ENCODE measurements at regions not wholly inside any gene's neighbourhood (a gene's known extent, or its start where the extent isn't known, plus 50 kb on each side); places are given as distances from the start of the nearest gene placed in this dataset.

GRCh38 chr7:94739180-94739579 lies 83.2 kb upstream of the SGCE start:
- TF ChIP-seq, protein P1, sequence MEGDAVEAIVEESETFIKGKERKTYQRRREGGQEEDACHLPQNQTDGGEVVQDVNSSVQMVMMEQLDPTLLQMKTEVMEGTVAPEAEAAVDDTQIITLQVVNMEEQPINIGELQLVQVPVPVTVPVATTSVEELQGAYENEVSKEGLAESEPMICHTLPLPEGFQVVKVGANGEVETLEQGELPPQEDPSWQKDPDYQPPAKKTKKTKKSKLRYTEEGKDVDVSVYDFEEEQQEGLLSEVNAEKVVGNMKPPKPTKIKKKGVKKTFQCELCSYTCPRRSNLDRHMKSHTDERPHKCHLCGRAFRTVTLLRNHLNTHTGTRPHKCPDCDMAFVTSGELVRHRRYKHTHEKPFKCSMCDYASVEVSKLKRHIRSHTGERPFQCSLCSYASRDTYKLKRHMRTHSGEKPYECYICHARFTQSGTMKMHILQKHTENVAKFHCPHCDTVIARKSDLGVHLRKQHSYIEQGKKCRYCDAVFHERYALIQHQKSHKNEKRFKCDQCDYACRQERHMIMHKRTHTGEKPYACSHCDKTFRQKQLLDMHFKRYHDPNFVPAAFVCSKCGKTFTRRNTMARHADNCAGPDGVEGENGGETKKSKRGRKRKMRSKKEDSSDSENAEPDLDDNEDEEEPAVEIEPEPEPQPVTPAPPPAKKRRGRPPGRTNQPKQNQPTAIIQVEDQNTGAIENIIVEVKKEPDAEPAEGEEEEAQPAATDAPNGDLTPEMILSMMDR (IDR thresholded peaks at IDR 0.05), result no peak
- TF ChIP-seq POLR2AphosphoS5 (IDR thresholded peaks at IDR 0.05) (no peak), POLR2A (IDR thresholded peaks at IDR 0.05) (no peak)

Measured in breast epithelium (tissue), 3 donors.